PC-9 (cell line): ENCODE measurements at regions not wholly inside any gene's neighbourhood (a gene's known extent, or its start where the extent isn't known, plus 50 kb on each side); places are given as distances from the start of the nearest gene placed in this dataset.

Experiments used
- BruUV-seq: library from RNA; stranded (reverse); fragments of 400-500 nt; replicated peaks from 2 replicates; lab custom pipeline; 2021; lab: Mats Ljungman, UMichigan
- CTCF ChIA-PET: fragments of 300-600 bp; sonication (Branson Sonifier 250); formaldehyde crosslinking; loops from one replicate; lab custom pipeline; 2022; ENCODE audit warnings: antibody characterized with exemption; lab: Charles Lee
- POLR2A ChIA-PET: fragments of 300-600 bp; sonication (Branson Sonifier 250); formaldehyde crosslinking; loops from one replicate; lab custom pipeline; 2022; ENCODE audit warnings: antibody characterized with exemption; ENCODE audit not compliant: unreplicated experiment; lab: Charles Lee
- DNase-seq, 2 experiments: peaks; one replicate each; pipeline versions ENCODE4 v3.0.0 to v3.0.0-alpha.2; 2015 to 2022; ENCODE audit warnings: mixed read lengths in 1 of 2
- H2AFZ ChIP-seq: fragments of 200-600 bp; sonication (generic); 2 replicates; pipeline ENCODE4 v1.8.1; 2017; ENCODE audit warnings: antibody characterized with exemption
- H3F3A ChIP-seq: fragments of 200-600 bp; sonication (generic); 2 replicates; pipeline ENCODE4 v1.8.1; 2017; ENCODE audit warnings: antibody characterized with exemption, mild to moderate bottlenecking, low read depth; ENCODE audit not compliant: insufficient read depth
- H3K27ac ChIP-seq: fragments of 200-600 bp; sonication (generic); 2 replicates; pipeline ENCODE4 v1.6.1; 2016; ENCODE audit warnings: mixed run types
- H3K27me3 ChIP-seq: fragments of 200-600 bp; sonication (generic); 2 replicates; pipeline ENCODE4 v1.6.1; 2016; ENCODE audit warnings: low read depth, mixed run types; ENCODE audit not compliant: insufficient read depth
- H3K36me3 ChIP-seq: fragments of 200-600 bp; sonication (generic); 2 replicates; pipeline ENCODE4 v1.6.1; 2016; ENCODE audit warnings: low read depth, mixed run types
- H3K4me1 ChIP-seq: fragments of 200-600 bp; sonication (generic); replicated peaks from 2 replicates; pipeline ENCODE4 v1.6.1; 2016; ENCODE audit warnings: mixed run types; ENCODE audit not compliant: insufficient read depth
- H3K4me2 ChIP-seq: fragments of 200-600 bp; sonication (generic); 2 replicates; pipeline ENCODE4 v1.6.1; 2017; ENCODE audit warnings: mixed run types
- H3K4me3 ChIP-seq: fragments of 200-600 bp; sonication (generic); 2 replicates; pipeline ENCODE4 v1.6.1; 2016; ENCODE audit warnings: mixed run types
- H3K79me2 ChIP-seq: fragments of 200-600 bp; sonication (generic); 2 replicates; pipeline ENCODE4 v1.6.1; 2017; ENCODE audit warnings: low read depth, mixed run types
- H3K9me2 ChIP-seq: fragments of 200-600 bp; sonication (generic); 2 replicates; pipeline ENCODE4 v1.8.1; 2017; ENCODE audit warnings: mild to moderate bottlenecking; ENCODE audit not compliant: insufficient read depth
- H3K9me3 ChIP-seq: fragments of 200-600 bp; sonication (generic); 2 replicates; pipeline ENCODE4 v1.8.1; 2016; ENCODE audit warnings: low read depth; ENCODE audit not compliant: insufficient read depth
- H4K20me1 ChIP-seq: fragments of 200-600 bp; sonication (generic); 2 replicates; pipeline ENCODE4 v1.8.1; 2017; ENCODE audit not compliant: insufficient read depth
- CTCF ChIP-seq: fragments of 200-600 bp; sonication (generic); conservative IDR thresholded peaks from 2 replicates; pipeline ENCODE4 v1.6.1; 2017; ENCODE audit warnings: mixed run types, antibody characterized with exemption, mild to moderate bottlenecking, moderate library complexity
- EZH2 ChIP-seq: fragments of 200-600 bp; sonication (generic); IDR thresholded peaks from 2 replicates; pipeline ENCODE4 v1.8.0; 2017; ENCODE audit warnings: antibody characterized with exemption, low read depth
- intact Hi-C: fragments of 100-400 bp; cut with micrococcal nuclease; formaldehyde crosslinking; loops from one replicate; pipeline ENCODE4 v1.10.0; 2022; ENCODE audit not compliant: unreplicated experiment

- ChIA-PET CTCF (no interaction called here), POLR2A (no interaction called here)
- Histone ChIP-seq H3K79me2 (no peaks in the 10 kb centered on the region), H3K36me3 (no peaks in the 10 kb centered on the region), H3K4me3 (no peak overlapping the region), H2AFZ (no peak overlapping the region), H3K4me2 (no peak overlapping the region), H4K20me1 (no peaks in the 10 kb centered on the region), H3K27me3 (no peaks in the 10 kb centered on the region), H3F3A (no peaks in the 10 kb centered on the region), H3K9me2 (no peaks in the 10 kb centered on the region), H3K27ac (no peak overlapping the region), H3K4me1 (no peaks in the 10 kb centered on the region), H3K9me3 (no peaks in the 10 kb centered on the region)
- intact Hi-C loops: no loop called here
- DNase-seq: no peak
- no TSS peak for BruUV-seq
- TF ChIP-seq CTCF: no peak
- no peak for TF ChIP-seq EZH2
Observed at GRCh38 chr2:88892207-88892606, 200.7 kb downstream of the RPIA start.

- H3K4me3 ChIP-seq: no peak overlapping the region
- intact Hi-C loops: no loop called here
- BruUV-seq: no TSS peak
- no peaks in the 10 kb centered on the region for H3K4me1 ChIP-seq
- DNase-seq: no peak
- no peaks in the 10 kb centered on the region for H3K27me3 ChIP-seq
- POLR2A ChIA-PET: no interaction called here
- no peaks in the 10 kb centered on the region for H3K36me3 ChIP-seq
- no peaks in the 10 kb centered on the region for H3K9me3 ChIP-seq
- H3K9me2 ChIP-seq: no peaks in the 10 kb centered on the region
- H4K20me1 ChIP-seq: no peaks in the 10 kb centered on the region
- no peaks in the 10 kb centered on the region for H3K79me2 ChIP-seq
- CTCF ChIA-PET: no interaction called here
- H2AFZ ChIP-seq: no peak overlapping the region
- no peak overlapping the region for H3K4me2 ChIP-seq
- no peaks in the 10 kb centered on the region for H3F3A ChIP-seq
- no peak overlapping the region for H3K27ac ChIP-seq
- TF ChIP-seq EZH2: no peak
Observed at GRCh38 chr2:88892788-88893187, 201.3 kb downstream of the RPIA start.

GRCh38 chr2:88896971-88897370 is 205.5 kb downstream of the RPIA start:
- Histone ChIP-seq H3K36me3 (no peaks in the 10 kb centered on the region), H3K4me3 (no peak overlapping the region), H2AFZ (no peak overlapping the region), H3K9me3 (no peaks in the 10 kb centered on the region), H4K20me1 (no peaks in the 10 kb centered on the region), H3K9me2 (no peaks in the 10 kb centered on the region), H3K27ac (no peak overlapping the region), H3F3A (no peaks in the 10 kb centered on the region), H3K4me1 (no peaks in the 10 kb centered on the region), H3K79me2 (no peaks in the 10 kb centered on the region), H3K4me2 (no peak overlapping the region), H3K27me3 (no peaks in the 10 kb centered on the region)
- BruUV-seq: no TSS peak
- ChIA-PET CTCF (no interaction called here), POLR2A (no interaction called here)
- DNase-seq: no peak
- TF ChIP-seq CTCF (no peak), EZH2 (no peak)
- intact Hi-C loops: no loop called here

- DNase-seq: no peak
- ChIA-PET CTCF (no interaction called here), POLR2A (no interaction called here)
- Histone ChIP-seq H3K27ac (no peak overlapping the region), H3K9me2 (no peaks in the 10 kb centered on the region), H2AFZ (no peak overlapping the region), H3F3A (no peaks in the 10 kb centered on the region), H3K27me3 (no peaks in the 10 kb centered on the region), H4K20me1 (no peaks in the 10 kb centered on the region), H3K4me2 (no peak overlapping the region), H3K4me3 (no peak overlapping the region), H3K79me2 (no peaks in the 10 kb centered on the region), H3K4me1 (no peaks in the 10 kb centered on the region), H3K9me3 (no peaks in the 10 kb centered on the region), H3K36me3 (no peaks in the 10 kb centered on the region)
- intact Hi-C loops: no loop called here
- BruUV-seq: no TSS peak
- TF ChIP-seq CTCF: no peak
- TF ChIP-seq EZH2: no peak
Observed at GRCh38 chr2:88897715-88898114, 206.2 kb downstream of the RPIA start.
